GM21825 (cell line): ENCODE measurements at regions not wholly inside any gene's neighbourhood (a gene's known extent, or its start where the extent isn't known, plus 50 kb on each side); places are given as distances from the start of the nearest gene placed in this dataset.

Experiments
- ATAC-seq: cut with Tn5 transposase; IDR thresholded peaks from one replicate; pipeline ENCODE4 v1.9.1; 2021; ENCODE audit warnings: mild to moderate bottlenecking, moderate library complexity; ENCODE audit not compliant: unreplicated experiment

DNA sequence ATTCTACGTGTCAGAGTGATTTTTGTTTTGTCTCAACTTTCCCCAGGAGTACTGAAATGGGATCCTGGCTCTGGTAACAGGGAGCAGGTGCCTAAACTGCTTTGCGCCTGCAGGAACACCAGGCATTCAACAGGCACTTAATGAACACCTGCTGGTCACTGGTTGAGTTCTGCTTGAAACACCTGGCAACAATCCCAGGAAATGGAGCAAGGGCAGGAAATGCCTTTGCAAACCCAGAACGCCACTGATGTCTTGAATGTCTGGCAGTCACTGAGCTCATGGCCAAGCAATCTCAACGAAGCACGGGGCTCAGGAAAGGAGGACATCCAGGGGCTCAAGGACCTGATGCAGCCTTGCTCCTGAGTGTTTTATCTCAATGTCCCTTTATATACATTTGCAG, 360.0 kb upstream of the RAB6C start:
- ATAC-seq = no peak

DNA sequence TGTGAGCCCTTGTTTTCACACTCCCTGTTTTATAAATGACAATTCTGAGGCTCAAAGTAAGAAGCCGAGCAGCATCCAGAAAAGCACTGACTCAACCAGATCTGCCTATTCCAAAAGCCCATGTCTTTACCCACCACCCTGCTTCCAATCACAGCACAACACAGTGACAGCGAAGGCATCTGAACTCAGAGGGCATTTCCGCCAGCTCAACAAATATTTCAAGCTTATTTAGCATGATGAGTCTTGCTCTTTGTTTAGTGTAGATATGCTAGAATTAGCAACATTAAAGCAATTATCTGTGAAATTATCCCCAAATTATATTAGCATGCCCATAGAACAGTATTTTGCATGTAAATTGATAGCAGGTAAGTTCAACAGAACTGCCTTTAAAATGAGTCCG, 359.1 kb upstream of the RAB6C start:
- no peak for ATAC-seq

GRCh38 chr2:129623783-129624182, 355.7 kb upstream of the RAB6C start:
- ATAC-seq = no peak

DNA sequence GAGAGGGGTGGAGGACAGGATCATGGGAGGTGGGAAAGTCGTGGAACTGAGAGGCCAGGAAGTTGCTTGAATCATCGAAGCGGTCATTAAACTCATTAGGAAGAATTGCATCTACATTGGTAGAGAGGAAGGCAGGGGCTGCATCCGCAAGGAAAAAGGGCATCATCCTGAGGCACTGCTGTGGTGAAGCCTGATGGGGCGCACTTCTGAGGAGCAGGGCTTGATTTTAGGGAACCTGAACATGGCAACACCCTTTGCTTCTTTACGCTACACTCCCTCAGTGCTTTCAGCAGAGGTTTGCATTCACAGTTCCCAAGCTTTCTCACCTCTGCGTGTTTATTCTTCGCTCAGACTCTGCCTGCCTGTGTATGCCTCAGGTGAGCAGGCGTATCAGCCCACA, 352.0 kb upstream of the RAB6C start:
- ATAC-seq = no peak

- no peak for ATAC-seq
Measured at GRCh38 chr2:129636692-129637091, 342.8 kb upstream of the RAB6C start.

GRCh38 chr2:129641371-129641770, 338.1 kb upstream of the RAB6C start:
- ATAC-seq = no peak

DNA sequence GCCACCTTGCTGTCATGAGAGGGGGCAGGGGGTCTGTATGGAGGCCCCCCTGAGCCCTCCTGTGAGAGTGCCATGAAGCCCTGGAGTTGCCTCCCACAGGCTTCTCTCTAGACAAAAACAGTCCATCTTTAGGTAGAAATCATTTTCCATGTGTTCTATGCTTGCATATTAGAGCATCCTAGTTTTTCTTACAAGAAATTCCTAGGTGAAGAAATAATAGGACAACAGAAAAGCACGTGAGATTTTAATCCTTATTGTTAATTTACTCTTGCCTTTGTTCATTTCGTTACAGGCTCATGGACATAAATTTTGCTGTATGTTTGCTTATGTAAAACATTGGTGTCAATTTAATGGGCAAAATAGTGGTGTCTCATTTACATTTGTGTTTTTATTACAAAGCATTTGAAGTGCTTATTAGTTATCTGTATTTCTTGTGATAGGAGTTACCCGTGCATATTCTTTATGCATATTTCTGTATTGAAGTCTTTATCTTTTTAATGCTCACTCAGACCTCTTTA, 336.9 kb upstream of the RAB6C start:
- no peak for ATAC-seq

GRCh38 chr2:129645335-129645734, 334.1 kb upstream of the RAB6C start:
- no peak for ATAC-seq

- no peak for ATAC-seq
Measured at GRCh38 chr2:129646107-129646506, 333.4 kb upstream of the RAB6C start.

GRCh38 chr2:129653246-129653645, 326.2 kb upstream of the RAB6C start:
- ATAC-seq = no peak

- no peak for ATAC-seq
Measured at GRCh38 chr2:129654331-129654730, 325.1 kb upstream of the RAB6C start.

DNA sequence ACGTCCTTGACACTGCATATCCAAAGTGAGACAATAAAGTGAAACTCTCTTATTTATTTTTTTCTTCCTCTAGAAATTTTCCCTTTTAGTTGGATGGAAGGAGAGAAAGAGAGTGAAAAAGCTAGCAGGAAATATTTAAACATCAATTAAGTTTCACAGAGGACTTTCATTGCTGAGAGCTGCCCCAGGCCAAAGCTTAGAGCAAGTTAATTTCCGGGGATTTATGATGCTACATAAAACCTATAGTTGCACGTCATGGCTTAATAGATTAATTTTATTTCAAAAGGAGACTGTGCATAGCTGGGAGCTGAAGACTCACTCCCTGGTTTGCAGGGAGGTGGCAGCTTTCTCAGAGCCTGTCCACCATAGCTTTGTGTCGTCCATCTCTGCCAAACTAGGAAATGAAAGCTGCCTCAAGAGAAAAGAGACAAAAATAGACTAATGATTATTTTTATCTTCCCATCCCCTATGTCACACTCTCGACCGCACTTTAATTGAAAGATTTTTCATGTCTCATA, 323.3 kb upstream of the RAB6C start:
- no peak for ATAC-seq

DNA sequence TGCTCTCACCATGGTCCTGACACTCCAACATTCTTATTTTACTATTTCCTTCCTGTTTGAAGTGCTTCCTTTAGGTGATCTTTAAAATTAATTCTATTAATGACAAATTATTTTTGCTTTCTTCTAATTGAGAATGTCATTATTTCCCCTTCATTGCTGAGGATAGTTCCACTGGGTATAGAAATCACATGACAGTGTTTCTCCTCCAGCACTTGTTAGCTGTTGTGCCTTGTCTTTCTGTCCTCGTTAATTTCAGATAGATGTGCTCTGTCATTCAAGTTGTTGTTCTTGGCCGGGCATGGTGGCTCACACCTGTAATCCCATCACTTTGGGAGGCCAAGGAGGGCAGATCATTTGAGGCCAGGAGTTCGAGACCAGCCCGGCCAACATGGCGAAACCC, 321.0 kb upstream of the RAB6C start:
- ATAC-seq = no peak

- ATAC-seq = no peak
Measured at GRCh38 chr2:129661935-129662334, 317.5 kb upstream of the RAB6C start.

- ATAC-seq = no peak
Measured at GRCh38 chr2:129667577-129667976, 311.9 kb upstream of the RAB6C start.

DNA sequence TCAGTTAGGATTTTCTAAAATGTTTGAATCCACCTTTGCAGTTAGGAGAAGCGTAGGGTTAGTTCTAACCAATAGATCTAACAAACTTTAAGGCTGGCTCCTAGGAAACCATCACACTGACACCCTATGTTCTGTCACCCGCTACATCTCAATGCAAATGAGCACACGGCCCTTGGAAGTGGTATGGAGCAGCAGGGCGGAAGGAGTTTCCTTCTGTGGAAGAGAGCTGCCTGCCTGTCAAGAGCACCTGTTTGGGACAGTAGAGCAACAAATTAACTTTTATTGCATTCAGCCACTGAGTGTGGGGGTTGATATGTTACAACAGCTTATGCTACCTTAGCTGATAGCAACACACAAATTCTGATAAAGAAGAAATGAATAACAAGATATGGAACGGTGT, 306.9 kb upstream of the RAB6C start:
- no peak for ATAC-seq

DNA sequence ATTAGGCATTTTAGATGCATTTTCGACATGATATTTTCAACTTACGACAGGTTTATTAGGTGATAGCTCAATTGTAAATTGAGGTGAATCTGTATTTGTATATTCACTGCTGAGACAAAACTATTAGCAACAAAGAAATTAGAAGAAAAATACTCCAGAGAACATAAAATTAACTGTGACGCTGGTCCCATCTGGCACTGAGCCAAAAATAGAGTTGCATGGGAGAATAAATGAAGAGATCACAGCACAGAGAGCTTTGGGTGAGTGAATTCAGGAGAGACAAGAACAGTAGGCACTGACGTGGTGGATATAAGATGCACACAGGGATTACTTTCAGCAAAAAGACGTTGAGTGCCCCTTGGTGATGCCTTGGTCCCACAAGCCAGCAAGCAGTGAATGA, 306.2 kb upstream of the RAB6C start:
- no peak for ATAC-seq

DNA sequence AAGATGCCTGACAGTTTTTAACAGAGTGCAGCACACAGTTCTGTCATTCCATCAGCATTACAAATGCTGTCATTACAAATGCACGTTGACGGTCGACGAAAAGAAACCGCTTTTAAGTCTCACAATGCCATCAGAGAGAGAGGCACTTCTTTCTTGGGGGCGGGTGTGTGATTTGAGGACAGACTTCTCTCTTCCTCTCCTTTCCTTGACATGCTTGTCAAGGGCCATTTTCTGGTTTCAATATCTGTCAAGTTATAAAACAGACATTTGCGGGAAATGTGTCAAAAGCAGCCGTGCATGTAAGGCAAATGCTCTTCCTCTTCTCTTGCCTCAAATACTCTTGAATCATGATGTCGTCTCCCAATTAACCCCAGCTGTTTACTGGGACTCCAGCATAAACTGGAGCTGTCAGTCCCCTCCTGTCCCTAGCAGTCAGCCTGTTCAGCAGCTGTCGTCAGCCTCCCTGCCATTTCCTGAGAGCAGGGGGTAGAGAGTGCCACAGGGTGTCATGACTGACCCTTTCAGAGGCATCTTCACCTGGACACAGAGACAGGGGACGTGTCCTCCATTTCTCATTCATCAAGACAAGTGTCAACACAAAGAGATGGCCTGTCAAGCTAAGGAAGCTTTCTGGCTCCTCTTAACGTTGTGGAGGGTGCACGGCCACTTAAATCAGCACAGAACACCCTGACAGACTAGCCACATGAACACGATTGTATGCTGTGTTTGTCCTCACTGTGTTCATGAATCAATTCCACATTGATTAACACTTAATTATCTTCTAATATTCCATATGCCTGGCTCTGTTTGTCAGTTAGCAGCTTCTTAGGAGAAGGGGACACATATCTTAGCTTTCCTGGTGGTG, 305.4 kb upstream of the RAB6C start:
- ATAC-seq = no peak

GRCh38 chr2:129678751-129679150, 300.7 kb upstream of the RAB6C start:
- ATAC-seq = no peak

- no peak for ATAC-seq
Measured at GRCh38 chr2:129681788-129682187, 297.7 kb upstream of the RAB6C start.

DNA sequence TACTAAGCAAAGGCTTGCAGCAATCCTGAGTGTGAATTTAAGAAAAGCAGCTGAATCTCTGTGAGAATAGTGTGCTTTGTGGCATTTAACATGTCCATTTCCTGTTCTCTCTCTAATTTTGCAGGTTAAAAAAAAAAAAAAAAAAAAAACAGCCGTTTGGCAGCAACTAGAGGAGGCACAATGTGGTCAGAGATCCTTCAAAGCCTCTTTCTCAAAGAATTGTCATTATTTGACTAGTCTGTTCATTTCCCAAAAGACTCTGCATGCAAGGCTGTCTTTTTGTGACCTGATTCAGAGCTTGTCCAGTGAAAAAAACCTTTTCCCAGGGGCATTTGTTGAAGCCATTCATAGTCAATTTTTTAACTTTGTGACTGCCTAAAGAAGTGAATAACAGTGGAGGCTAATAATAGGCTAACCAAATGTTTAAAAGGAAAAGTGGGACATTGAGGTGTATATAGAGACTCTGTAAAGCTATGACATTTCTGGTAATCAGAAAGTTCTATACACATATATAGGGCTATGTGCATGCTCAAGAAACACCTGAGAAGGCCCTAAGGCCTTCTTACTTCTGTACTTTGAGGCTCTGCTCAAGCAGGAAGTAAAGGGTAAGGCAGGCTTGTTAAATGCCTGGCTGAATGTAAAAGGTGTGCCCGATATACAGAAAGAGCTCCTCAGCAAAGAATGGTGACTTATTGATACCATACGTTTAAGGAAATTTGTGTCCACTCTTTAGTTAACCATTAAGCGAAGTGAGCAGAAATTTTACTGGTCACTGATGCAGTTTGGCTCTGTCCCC, 289.6 kb upstream of the RAB6C start:
- ATAC-seq = no peak

DNA sequence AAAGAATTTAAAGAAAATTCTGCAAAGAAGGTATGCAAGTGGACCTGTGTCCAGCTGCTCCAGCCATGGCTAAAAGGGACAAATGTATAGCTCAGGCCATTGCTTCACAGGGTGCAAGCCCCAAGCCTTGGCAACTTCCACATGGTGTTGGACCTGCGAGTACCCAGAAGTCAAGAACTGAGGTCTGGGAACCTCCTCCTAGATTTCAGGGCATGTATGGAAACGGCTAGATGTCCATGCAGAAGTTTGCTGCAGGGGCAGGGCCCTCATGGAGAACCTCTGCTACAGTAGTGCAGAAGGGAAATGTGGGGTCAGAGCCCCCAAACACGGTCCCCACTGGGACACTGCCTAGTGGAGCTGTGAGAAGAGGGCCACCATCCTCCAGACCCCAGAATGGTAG, 284.0 kb upstream of the RAB6C start:
- ATAC-seq = no peak
